22Rv1 (cell line): ENCODE measurements at regions not wholly inside any gene's neighbourhood (a gene's known extent, or its start where the extent isn't known, plus 50 kb on each side); places are given as distances from the start of the nearest gene placed in this dataset.

Experiments
- ZFX ChIP-seq: fragments of 450-650 bp; IDR thresholded peaks from 2 replicates; pipeline ENCODE4 v1.6.1; 2017; ENCODE audit warnings: antibody characterized with exemption, borderline replicate concordance
- TF ChIP-seq, protein P1 (sequence below): fragments of 450-650 bp; IDR thresholded peaks from 2 replicates; pipeline ENCODE4 v1.5.1; 2017; ENCODE audit warnings: mild to moderate bottlenecking

DNA sequence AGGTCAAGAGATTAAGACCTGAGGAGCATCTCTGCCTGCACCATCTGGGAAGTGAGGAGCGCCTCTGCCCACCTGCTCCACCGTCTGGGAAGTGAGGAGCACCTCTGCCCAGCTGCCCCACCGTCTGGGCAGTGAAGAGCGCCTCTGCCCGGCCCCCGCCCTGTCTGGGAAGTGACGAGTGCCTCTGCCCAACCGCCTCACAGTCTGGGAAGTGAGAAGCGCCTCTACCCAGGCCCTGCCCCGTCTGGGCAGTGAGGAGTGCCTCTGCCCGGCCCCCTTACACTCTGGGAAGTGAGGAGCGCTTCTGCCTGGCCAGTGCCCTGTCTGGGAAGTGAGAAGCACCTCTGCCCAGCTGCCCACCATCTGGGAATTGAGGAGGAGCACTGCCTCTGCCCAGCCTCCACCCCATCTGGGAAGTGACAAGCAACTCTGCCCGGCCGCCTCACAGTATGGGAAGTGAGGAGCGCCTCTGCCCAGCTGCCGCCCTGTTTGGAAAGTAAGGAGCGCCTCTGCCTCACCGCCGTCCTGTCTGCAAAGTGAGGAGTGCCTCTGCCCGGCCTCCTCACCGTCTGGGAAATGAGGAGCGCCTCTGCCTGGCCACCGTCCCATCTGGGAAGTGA, 270.4 kb upstream of the NRSN1 start:
- TF ChIP-seq, protein P1, sequence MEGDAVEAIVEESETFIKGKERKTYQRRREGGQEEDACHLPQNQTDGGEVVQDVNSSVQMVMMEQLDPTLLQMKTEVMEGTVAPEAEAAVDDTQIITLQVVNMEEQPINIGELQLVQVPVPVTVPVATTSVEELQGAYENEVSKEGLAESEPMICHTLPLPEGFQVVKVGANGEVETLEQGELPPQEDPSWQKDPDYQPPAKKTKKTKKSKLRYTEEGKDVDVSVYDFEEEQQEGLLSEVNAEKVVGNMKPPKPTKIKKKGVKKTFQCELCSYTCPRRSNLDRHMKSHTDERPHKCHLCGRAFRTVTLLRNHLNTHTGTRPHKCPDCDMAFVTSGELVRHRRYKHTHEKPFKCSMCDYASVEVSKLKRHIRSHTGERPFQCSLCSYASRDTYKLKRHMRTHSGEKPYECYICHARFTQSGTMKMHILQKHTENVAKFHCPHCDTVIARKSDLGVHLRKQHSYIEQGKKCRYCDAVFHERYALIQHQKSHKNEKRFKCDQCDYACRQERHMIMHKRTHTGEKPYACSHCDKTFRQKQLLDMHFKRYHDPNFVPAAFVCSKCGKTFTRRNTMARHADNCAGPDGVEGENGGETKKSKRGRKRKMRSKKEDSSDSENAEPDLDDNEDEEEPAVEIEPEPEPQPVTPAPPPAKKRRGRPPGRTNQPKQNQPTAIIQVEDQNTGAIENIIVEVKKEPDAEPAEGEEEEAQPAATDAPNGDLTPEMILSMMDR, result no peak
- TF ChIP-seq ZFX, result no peak
